GM12878 (cell line): ENCODE measurements at regions not wholly inside any gene's neighbourhood (a gene's known extent, or its start where the extent isn't known, plus 50 kb on each side); places are given as distances from the start of the nearest gene placed in this dataset.

Experiments used
- ATAC-seq: fragments of 200-7000 bp; cut with Tn5 transposase; 3 replicates; pipeline ENCODE4 v1.9.1; 2020; ENCODE audit warnings: mild to moderate bottlenecking, moderate library complexity
- BruUV-seq: library from RNA; stranded (reverse); fragments of 400-500 nt; replicated peaks from 2 replicates; lab custom pipeline; 2021; lab: Mats Ljungman, UMichigan
- CTCF ChIA-PET: fragments of 300-600 bp; sonication (Branson Sonifier 250); formaldehyde crosslinking; extraction: SDS; loops from one replicate; lab custom pipeline; 2021; ENCODE audit warnings: inconsistent platforms; lab: Yijun Ruan, JAX
- POLR2A ChIA-PET: fragments of 350-600 bp; formaldehyde crosslinking; extraction: SDS; loops from one replicate; lab custom pipeline; 2021; ENCODE audit warnings: inconsistent platforms; lab: Charles Lee
- RAD21 ChIA-PET: fragments of 300-600 bp; sonication (Branson Sonifier 250); formaldehyde crosslinking; loops from one replicate; lab custom pipeline; 2023; ENCODE audit warnings: antibody characterized with exemption; ENCODE audit not compliant: unreplicated experiment; lab: Charles Lee
- SMC1A ChIA-PET: fragments of 300-600 bp; sonication (Branson Sonifier 250); formaldehyde crosslinking; loops from one replicate; lab custom pipeline; 2023; ENCODE audit not compliant: unreplicated experiment, uncharacterized antibody; lab: Charles Lee
- DNase-seq: peaks from one replicate; pipeline ENCODE4 v3.0.0-alpha.2; 2011; ENCODE audit warnings: low read depth, low spot score
- FAIRE-seq: peaks from 3 replicates; lab custom pipeline; 2011; peaks lifted over from hg19 to GRCh38; lab: Jason Lieb, UNC
- H2AFZ ChIP-seq: 2 replicates; pipeline ENCODE4 v1.6.0; 2011; ENCODE audit warnings: low read depth, low read length, control low read depth; ENCODE audit not compliant: control insufficient read depth
- H3K27ac ChIP-seq: 2 replicates; pipeline ENCODE4 v1.5.1; 2011; ENCODE audit warnings: control low read depth; ENCODE audit not compliant: control insufficient read depth, insufficient read depth
- H3K27me3 ChIP-seq, 2 experiments: replicated peaks in 1 of 2; 2 replicates each; pipeline versions ENCODE4 v1.6.0 to v1.6.1; 2011; ENCODE audit warnings: low read length in 1 of 2; ENCODE audit not compliant: control insufficient read depth in 2 of 2, insufficient read depth in 2 of 2
- H3K36me3 ChIP-seq, 2 experiments: 2 replicates each; pipeline ENCODE4 v1.5.1; 2011; ENCODE audit warnings: low read length in 1 of 2; ENCODE audit not compliant: control insufficient read depth in 2 of 2, insufficient read depth in 2 of 2
- H3K4me1 ChIP-seq: 2 replicates; pipeline ENCODE4 v1.6.1; 2011; ENCODE audit warnings: mild to moderate bottlenecking, low read length, moderate library complexity, mixed read lengths; ENCODE audit not compliant: control insufficient read depth, insufficient read depth
- H3K4me2 ChIP-seq: 2 replicates; pipeline ENCODE4 v1.6.0; 2011; ENCODE audit warnings: control low read depth; ENCODE audit not compliant: control insufficient read depth, insufficient read depth
- H3K4me3 ChIP-seq: fragments of 200-600 bp; sonication (generic); 2 replicates; pipeline ENCODE4 v1.5.1; 2016
- H3K79me2 ChIP-seq: 2 replicates; pipeline ENCODE4 v1.6.0; 2011; ENCODE audit warnings: low read length; ENCODE audit not compliant: control insufficient read depth, insufficient read depth
- H3K9ac ChIP-seq: 2 replicates; pipeline ENCODE4 v1.8.0; 2011; ENCODE audit warnings: low read length, control low read depth, mixed read lengths; ENCODE audit not compliant: control insufficient read depth, insufficient read depth
- H3K9me3 ChIP-seq: replicated peaks from 3 replicates; pipeline ENCODE4 v1.5.1; 2011; ENCODE audit warnings: mild to moderate bottlenecking, low read length; ENCODE audit not compliant: control insufficient read depth, insufficient read depth
- H4K20me1 ChIP-seq: 2 replicates; pipeline ENCODE4 v1.6.0; 2011; ENCODE audit not compliant: control insufficient read depth, insufficient read depth
- EED ChIP-seq: sonication (generic); IDR thresholded peaks from 2 replicates; pipeline ENCODE4 v1.6.1; 2016; ENCODE audit warnings: antibody characterized with exemption, low read depth
- ESRRA ChIP-seq: IDR thresholded peaks from 2 replicates; pipeline ENCODE4 v1.6.1; 2012; ENCODE audit warnings: mild to moderate bottlenecking, low read length, improper control_type of control experiment
- FOXK2 ChIP-seq: fragments of 450-650 bp; IDR thresholded peaks from 2 replicates; pipeline ENCODE4 v1.6.1; 2017; ENCODE audit warnings: mild to moderate bottlenecking, moderate library complexity
- IKZF2 ChIP-seq, 2 experiments: fragments of 450-650 bp; IDR thresholded peaks; 2 replicates each; pipeline ENCODE4 v1.6.1; 2017; ENCODE audit warnings: mild to moderate bottlenecking in 2 of 2, moderate library complexity in 2 of 2
- STAT1 ChIP-seq: fragments of 450-650 bp; conservative IDR thresholded peaks from 2 replicates; pipeline ENCODE4 v1.6.1; 2014; ENCODE audit warnings: antibody characterized with exemption, mild to moderate bottlenecking
- ZNF24 ChIP-seq: fragments of 450-650 bp; IDR thresholded peaks from 2 replicates; pipeline ENCODE4 v1.6.1; 2017; ENCODE audit warnings: antibody characterized with exemption, mild to moderate bottlenecking
- ZSCAN29 ChIP-seq: fragments of 450-650 bp; IDR thresholded peaks from 2 replicates; pipeline ENCODE4 v1.6.1; 2017; ENCODE audit warnings: mild to moderate bottlenecking, moderate library complexity
- WGBS: methylation state at CpG from one replicate; pipeline ENCODE4 v1.1.6; 2016; ENCODE audit warnings: low lambda C conversion rate; ENCODE audit not compliant: insufficient replicate concordance, insufficient coverage; ENCODE audit errors: missing lambda C conversion rate; 5-methylcytosine and 5-hydroxymethylcytosine counted together
- in situ Hi-C: fragments of 300-500 bp; cut with MboI; formaldehyde crosslinking; loops from 9 replicates; pipeline ENCODE4 v1.14.3; 2018; ENCODE audit warnings: mixed read lengths
- intact Hi-C: fragments of 100-400 bp; cut with micrococcal nuclease; formaldehyde crosslinking; loops from one replicate; pipeline ENCODE4 v1.14.2; 2022; ENCODE audit not compliant: unreplicated experiment
- TF ChIP-seq, protein P1 (sequence below): fragments of 450-650 bp; IDR thresholded peaks from 2 replicates; pipeline ENCODE4 v1.6.1; 2018; ENCODE audit warnings: mild to moderate bottlenecking, low read depth, moderate library complexity; ENCODE audit not compliant: partially characterized antibody
- TF ChIP-seq, protein P2 (sequence below): fragments of 450-650 bp; IDR thresholded peaks from 2 replicates; pipeline ENCODE4 v1.6.1; 2018; ENCODE audit warnings: borderline replicate concordance, mild to moderate bottlenecking; ENCODE audit not compliant: partially characterized antibody

DNA sequence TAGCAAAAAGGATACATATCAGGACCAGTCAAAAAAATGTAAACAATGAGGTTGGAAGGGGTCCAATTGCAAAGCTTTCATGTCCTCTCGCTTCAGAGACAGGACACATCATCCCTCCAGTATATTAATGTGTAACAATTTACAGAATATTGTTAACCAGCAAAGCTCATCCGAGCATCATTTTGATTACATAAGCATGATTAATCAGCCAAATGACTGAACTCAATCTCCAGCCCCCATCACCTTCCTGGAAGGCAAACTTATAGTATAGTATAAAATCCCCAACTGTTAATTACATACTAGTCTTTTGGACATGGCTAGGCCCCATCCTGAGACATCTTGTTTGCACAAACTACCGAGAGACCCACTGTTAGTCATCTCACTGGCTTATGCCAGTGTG is 77.6 kb upstream of the TRAM1L1 start:
- H3K27me3 ChIP-seq, result no peaks in the 10 kb centered on the region
- H3K9me3 ChIP-seq, result no peaks in the 10 kb centered on the region
- no peak overlapping the region for H2AFZ ChIP-seq
- no peak overlapping the region for H3K27ac ChIP-seq
- no peaks in the 10 kb centered on the region for H3K4me1 ChIP-seq
- SMC1A ChIA-PET, result no interaction called here
- in situ Hi-C loops, result no loop called here
- no peaks in the 10 kb centered on the region for H3K36me3 ChIP-seq
- CTCF ChIA-PET, result no interaction called here
- no peak overlapping the region for H3K9ac ChIP-seq
- POLR2A ChIA-PET, result no interaction called here
- no peak overlapping the region for H3K4me2 ChIP-seq
- H3K4me3 ChIP-seq, result no peak overlapping the region
- BruUV-seq, result no TSS peak
- no peak for TF ChIP-seq ZNF24
- TF ChIP-seq, protein P1, sequence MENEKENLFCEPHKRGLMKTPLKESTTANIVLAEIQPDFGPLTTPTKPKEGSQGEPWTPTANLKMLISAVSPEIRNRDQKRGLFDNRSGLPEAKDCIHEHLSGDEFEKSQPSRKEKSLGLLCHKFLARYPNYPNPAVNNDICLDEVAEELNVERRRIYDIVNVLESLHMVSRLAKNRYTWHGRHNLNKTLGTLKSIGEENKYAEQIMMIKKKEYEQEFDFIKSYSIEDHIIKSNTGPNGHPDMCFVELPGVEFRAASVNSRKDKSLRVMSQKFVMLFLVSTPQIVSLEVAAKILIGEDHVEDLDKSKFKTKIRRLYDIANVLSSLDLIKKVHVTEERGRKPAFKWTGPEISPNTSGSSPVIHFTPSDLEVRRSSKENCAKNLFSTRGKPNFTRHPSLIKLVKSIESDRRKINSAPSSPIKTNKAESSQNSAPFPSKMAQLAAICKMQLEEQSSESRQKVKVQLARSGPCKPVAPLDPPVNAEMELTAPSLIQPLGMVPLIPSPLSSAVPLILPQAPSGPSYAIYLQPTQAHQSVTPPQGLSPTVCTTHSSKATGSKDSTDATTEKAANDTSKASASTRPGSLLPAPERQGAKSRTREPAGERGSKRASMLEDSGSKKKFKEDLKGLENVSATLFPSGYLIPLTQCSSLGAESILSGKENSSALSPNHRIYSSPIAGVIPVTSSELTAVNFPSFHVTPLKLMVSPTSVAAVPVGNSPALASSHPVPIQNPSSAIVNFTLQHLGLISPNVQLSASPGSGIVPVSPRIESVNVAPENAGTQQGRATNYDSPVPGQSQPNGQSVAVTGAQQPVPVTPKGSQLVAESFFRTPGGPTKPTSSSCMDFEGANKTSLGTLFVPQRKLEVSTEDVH, result no peak
- no peak for TF ChIP-seq IKZF2 (IDR thresholded peaks at IDR 0.05)
- no peak for TF ChIP-seq STAT1
- TF ChIP-seq FOXK2, result no peak
- TF ChIP-seq EED, result no peak
- no peak for TF ChIP-seq ESRRA
- TF ChIP-seq ZSCAN29, result no peak
- TF ChIP-seq, protein P2, sequence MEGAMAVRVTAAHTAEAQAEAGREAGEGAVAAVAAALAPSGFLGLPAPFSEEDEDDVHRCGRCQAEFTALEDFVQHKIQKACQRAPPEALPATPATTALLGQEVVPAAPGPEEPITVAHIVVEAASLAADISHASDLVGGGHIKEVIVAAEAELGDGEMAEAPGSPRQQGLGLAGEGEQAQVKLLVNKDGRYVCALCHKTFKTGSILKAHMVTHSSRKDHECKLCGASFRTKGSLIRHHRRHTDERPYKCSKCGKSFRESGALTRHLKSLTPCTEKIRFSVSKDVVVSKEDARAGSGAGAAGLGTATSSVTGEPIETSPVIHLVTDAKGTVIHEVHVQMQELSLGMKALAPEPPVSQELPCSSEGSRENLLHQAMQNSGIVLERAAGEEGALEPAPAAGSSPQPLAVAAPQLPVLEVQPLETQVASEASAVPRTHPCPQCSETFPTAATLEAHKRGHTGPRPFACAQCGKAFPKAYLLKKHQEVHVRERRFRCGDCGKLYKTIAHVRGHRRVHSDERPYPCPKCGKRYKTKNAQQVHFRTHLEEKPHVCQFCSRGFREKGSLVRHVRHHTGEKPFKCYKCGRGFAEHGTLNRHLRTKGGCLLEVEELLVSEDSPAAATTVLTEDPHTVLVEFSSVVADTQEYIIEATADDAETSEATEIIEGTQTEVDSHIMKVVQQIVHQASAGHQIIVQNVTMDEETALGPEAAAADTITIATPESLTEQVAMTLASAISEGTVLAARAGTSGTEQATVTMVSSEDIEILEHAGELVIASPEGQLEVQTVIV, result no peak
- DNase-seq (no peak), FAIRE-seq (no peak), ATAC-seq (no peak)
- RAD21 ChIA-PET, result no interaction called here
- H4K20me1 ChIP-seq, result no peaks in the 10 kb centered on the region
- no peaks in the 10 kb centered on the region for H3K79me2 ChIP-seq
- intact Hi-C loops, result no loop called here
- 30% methylated on average over 3 of the region's 3 CpGs for WGBS
